ENCODE measurements at regions not wholly inside any gene's neighbourhood (a gene's known extent, or its start where the extent isn't known, plus 50 kb on each side); places are given as distances from the start of the nearest gene placed in this dataset.

DNA sequence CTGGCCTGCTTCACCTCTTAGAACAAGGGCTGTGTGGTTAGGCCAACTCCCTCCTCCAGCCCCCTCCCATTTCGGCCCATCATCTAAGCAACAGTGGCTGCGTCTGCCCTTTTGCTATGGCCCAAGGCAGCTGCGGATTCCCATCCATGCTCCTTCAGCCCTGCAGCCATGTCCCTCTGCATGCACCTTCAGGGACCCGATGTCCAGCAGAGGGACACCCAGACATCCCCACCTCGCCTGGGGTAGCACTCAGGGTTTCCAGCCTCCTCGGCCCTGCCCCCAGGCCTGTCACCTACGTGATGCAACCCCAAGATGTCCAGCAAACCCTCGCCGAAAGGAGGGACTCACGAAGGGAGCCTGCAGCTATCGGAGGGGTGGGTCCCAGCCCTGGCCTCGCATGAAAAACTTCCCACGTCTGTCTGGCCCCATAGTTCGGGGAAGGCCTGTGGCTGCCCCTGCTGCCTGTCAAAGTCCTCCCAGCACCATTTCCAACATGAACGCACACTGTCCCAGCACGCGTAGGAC, 194.4 kb downstream of the CTTN start:
- DNase-seq (ENCODE audit: extremely low read depth in 1 of 4, low spot score in 3 of 4) = no peak
- no peak overlapping the region for H3K9ac ChIP-seq (ENCODE audit: insufficient read depth in 1 of 2, low read depth in 2 of 2, low read length in 2 of 2)
- peaks cover 6 to 48% of the 10 kb centered on the region in 2 experiments; a peak in 3 of 5 replicates for H3K27me3 ChIP-seq (ENCODE audit: control insufficient read depth in 2 of 2, insufficient read depth in 2 of 2, low read length in 2 of 2)
- H3K36me3 ChIP-seq (ENCODE audit: control insufficient read depth, insufficient read depth, low read length) = no peaks in the 10 kb centered on the region
- no peaks in the 10 kb centered on the region for H3K9me3 ChIP-seq (replicated peaks; ENCODE audit: control insufficient read depth, insufficient read depth, low read depth, low read length)
- H3K27ac ChIP-seq (ENCODE audit: extremely low read depth, low read depth, low read length) = no peak overlapping the region
- no peaks in the 10 kb centered on the region for H3K9me1 ChIP-seq (ENCODE audit: control insufficient read depth, insufficient read depth, low read length)
- no peak for TF ChIP-seq GABPA (tag; conservative IDR thresholded peaks at IDR 0.05; ENCODE audit: low read depth)
- TF ChIP-seq, protein P1, sequence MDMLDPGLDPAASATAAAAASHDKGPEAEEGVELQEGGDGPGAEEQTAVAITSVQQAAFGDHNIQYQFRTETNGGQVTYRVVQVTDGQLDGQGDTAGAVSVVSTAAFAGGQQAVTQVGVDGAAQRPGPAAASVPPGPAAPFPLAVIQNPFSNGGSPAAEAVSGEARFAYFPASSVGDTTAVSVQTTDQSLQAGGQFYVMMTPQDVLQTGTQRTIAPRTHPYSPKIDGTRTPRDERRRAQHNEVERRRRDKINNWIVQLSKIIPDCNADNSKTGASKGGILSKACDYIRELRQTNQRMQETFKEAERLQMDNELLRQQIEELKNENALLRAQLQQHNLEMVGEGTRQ (CRISPR knock-in tag; IDR thresholded peaks at IDR 0.05) = no peak
- no peak for TF ChIP-seq ZNF274 (IDR thresholded peaks at IDR 0.05; ENCODE audit: borderline replicate concordance, low read depth, low read length)
- no peak for TF ChIP-seq HMG20A (CRISPR knock-in tag; conservative IDR thresholded peaks at IDR 0.05)
- no peak for TF ChIP-seq ZNF830 (CRISPR knock-in tag; IDR thresholded peaks at IDR 0.05)
- no peak for TF ChIP-seq SP2 (IDR thresholded peaks at IDR 0.05; ENCODE audit: extremely low read depth, low read depth, low read length, poor library complexity, severe bottlenecking)
- no peak for FAIRE-seq
- ATAC-seq = no peak
- in situ Hi-C loops (cut with MboI) (no loop called here), intact Hi-C loops (cut with micrococcal nuclease) (no loop called here)
- no peak overlapping the region for H3K4me3 ChIP-seq
- 15% methylated on average over 17 of the region's 17 CpGs for WGBS (ENCODE audit: insufficient coverage, low coverage, missing lambda C conversion rate)
- ChIA-PET POLR2A (no interaction called here), CTCF (ENCODE audit: low intra/inter-chr PET ratio) (no interaction called here)
- H3K4me1 ChIP-seq (replicated peaks in 1 of 2; ENCODE audit: control insufficient read depth in 2 of 2, insufficient read depth in 2 of 2, low read length in 2 of 2) = no peaks in the 10 kb centered on the region
- H4K20me1 ChIP-seq (replicated peaks; ENCODE audit: control insufficient read depth, insufficient read depth, low read length) = no peaks in the 10 kb centered on the region
- no peaks in the 10 kb centered on the region for H3K79me2 ChIP-seq (ENCODE audit: control insufficient read depth, insufficient read depth, low read length)
- H2AFZ ChIP-seq (ENCODE audit: low read depth, low read length) = no peak overlapping the region
- BruUV-seq (replicated peaks) = no TSS peak
- no peak overlapping the region for H3K4me2 ChIP-seq (ENCODE audit: insufficient read depth, low read length)

All from K562 (cell line).